SK-N-MC (cell line): ENCODE measurements at regions not wholly inside any gene's neighbourhood (a gene's known extent, or its start where the extent isn't known, plus 50 kb on each side); places are given as distances from the start of the nearest gene placed in this dataset.

ENCODE experiments used
- FOXP2 ChIP-seq: optimal IDR thresholded peaks from 2 replicates; pipeline ENCODE3; 2011; ENCODE audit warnings: mild to moderate bottlenecking, moderate library complexity; ENCODE audit not compliant: insufficient read depth; ENCODE audit errors: extremely low read length, control extremely low read depth
- POLR2AphosphoS5 ChIP-seq: IDR thresholded peaks from 2 replicates; pipeline ENCODE4 v1.6.1; 2012; ENCODE audit warnings: mild to moderate bottlenecking, low read depth, low read length, borderline replicate concordance

DNA sequence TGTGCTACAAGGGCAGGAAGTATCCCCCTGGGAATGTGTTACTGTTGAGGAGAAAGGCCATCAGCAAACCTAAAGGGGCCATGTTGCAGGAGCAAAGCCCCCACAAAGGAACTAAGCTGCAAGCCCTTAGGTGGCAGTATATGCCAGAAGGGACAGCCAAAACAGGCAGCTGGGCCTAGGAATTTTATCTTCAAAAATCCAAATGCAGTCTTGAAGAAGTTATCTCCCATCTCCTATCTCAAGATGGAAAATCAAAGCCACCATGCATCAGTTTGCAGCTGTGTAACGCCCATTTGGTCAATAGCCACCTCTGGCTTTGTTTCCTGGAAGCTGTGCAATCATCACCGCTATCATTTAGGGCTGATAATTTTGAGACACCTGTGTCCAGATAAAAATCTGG lies 400.3 kb downstream of the ARHGEF28 start:
- no peak for TF ChIP-seq POLR2AphosphoS5
- no peak for TF ChIP-seq FOXP2
